Nephron progenitor cell (in vitro differentiated cells): ENCODE measurements at regions not wholly inside any gene's neighbourhood (a gene's known extent, or its start where the extent isn't known, plus 50 kb on each side); places are given as distances from the start of the nearest gene placed in this dataset.

Experiments
- DNase-seq: peaks from one replicate; pipeline ENCODE4 v3.0.0; 2021
- H3K27ac Mint-ChIP-seq: 2 replicates; pipeline ENCODE4 v1.8.0; 2021; ENCODE audit warnings: mild to moderate bottlenecking, moderate library complexity, mixed read lengths
- H3K27me3 Mint-ChIP-seq: 2 replicates; pipeline ENCODE4 v1.8.0; 2021; ENCODE audit warnings: mild to moderate bottlenecking, low read depth, mixed read lengths; ENCODE audit not compliant: poor library complexity
- H3K36me3 Mint-ChIP-seq: 2 replicates; pipeline ENCODE4 v1.8.0; 2021; ENCODE audit warnings: low read depth, mixed read lengths
- H3K4me1 Mint-ChIP-seq: 2 replicates; pipeline ENCODE4 v1.8.0; 2021; ENCODE audit warnings: mixed read lengths
- H3K4me3 Mint-ChIP-seq: 2 replicates; pipeline ENCODE4 v1.8.0; 2021; ENCODE audit warnings: mild to moderate bottlenecking, moderate library complexity, mixed read lengths
- H3K9me3 Mint-ChIP-seq: 2 replicates; pipeline ENCODE4 v1.8.0; 2021; ENCODE audit warnings: mild to moderate bottlenecking, moderate library complexity, mixed read lengths
- TF ChIP-seq, protein P1 (sequence below): fragments of 200-600 bp; sonication (generic); IDR thresholded peaks from 2 replicates; pipeline ENCODE4 v1.5.0; 2021; ENCODE audit warnings: antibody characterized with exemption

DNA sequence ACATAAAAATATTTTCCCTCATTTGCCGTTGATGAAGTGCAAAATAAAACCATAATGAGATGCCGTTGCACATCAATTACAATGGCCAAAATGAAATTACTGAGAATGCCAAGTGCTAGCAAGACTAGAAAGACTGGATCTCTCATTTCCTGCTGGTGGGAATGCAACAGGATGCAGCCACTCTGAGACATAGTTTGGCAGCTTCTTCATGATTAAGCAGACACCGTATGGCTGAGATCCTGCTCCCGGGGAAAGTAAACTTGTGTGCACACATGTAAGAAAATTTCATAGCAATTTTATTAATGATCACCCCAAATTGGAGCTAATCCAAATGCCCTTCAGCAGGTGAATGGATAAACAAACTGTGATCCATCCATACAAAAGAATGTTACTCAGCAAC, 1013.2 kb downstream of the TBC1D22A start:
- peaks cover 5% of the 10 kb centered on the region for H3K4me1 Mint-ChIP-seq
- no peak for DNase-seq
- H3K27ac Mint-ChIP-seq = no peak overlapping the region
- H3K27me3 Mint-ChIP-seq = peaks cover 4% of the 10 kb centered on the region
- TF ChIP-seq, protein P1, sequence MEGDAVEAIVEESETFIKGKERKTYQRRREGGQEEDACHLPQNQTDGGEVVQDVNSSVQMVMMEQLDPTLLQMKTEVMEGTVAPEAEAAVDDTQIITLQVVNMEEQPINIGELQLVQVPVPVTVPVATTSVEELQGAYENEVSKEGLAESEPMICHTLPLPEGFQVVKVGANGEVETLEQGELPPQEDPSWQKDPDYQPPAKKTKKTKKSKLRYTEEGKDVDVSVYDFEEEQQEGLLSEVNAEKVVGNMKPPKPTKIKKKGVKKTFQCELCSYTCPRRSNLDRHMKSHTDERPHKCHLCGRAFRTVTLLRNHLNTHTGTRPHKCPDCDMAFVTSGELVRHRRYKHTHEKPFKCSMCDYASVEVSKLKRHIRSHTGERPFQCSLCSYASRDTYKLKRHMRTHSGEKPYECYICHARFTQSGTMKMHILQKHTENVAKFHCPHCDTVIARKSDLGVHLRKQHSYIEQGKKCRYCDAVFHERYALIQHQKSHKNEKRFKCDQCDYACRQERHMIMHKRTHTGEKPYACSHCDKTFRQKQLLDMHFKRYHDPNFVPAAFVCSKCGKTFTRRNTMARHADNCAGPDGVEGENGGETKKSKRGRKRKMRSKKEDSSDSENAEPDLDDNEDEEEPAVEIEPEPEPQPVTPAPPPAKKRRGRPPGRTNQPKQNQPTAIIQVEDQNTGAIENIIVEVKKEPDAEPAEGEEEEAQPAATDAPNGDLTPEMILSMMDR = no peak
- no peaks in the 10 kb centered on the region for H3K36me3 Mint-ChIP-seq
- H3K9me3 Mint-ChIP-seq = peaks cover 4% of the 10 kb centered on the region
- H3K4me3 Mint-ChIP-seq = no peak overlapping the region

DNA sequence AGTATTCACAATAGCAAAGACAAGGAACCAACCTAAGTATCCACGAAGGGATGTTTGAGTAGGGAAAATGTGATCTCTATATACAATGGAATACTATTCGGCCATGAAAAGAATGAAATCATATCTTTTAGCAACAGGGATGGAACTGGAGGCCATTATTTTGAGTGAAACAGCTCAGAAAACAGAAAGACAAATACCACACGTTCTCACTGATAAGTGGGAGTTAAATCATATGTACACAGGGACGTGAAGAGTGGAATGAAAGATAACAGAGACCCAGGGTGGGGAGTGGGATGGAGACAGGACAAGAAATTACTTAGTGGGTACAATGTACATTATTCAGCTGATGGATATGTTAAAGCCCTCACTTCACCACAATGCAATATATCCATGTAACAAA, 1012.7 kb downstream of the TBC1D22A start:
- no peaks in the 10 kb centered on the region for H3K36me3 Mint-ChIP-seq
- DNase-seq = no peak
- H3K9me3 Mint-ChIP-seq = peaks cover 4% of the 10 kb centered on the region
- TF ChIP-seq, protein P1 = no peak
- peaks cover 4% of the 10 kb centered on the region for H3K27me3 Mint-ChIP-seq
- H3K27ac Mint-ChIP-seq = no peak overlapping the region
- H3K4me3 Mint-ChIP-seq = no peak overlapping the region
- peaks cover under 1% of the 10 kb centered on the region for H3K4me1 Mint-ChIP-seq

DNA sequence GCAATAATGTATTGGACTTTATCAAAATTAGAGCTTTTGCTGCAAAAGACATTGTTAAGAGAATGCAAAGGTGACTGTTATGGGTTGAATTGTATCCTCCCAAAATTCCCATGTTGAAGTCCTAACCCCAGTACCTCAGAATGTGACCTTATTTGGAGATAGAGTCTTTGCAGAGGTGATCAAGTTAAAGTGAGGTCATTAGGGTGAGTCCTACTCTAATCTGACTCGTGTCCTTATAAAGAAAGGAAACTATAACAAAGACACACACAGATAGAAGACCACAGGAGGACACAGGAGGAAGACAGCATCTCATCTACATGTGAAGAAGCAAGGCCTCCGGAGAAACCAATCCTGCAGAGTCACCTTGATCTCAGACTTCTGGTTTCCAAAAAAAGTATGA, 1011.2 kb downstream of the TBC1D22A start:
- DNase-seq = no peak
- H3K27me3 Mint-ChIP-seq = peaks cover 4% of the 10 kb centered on the region
- H3K9me3 Mint-ChIP-seq = peaks cover 7% of the 10 kb centered on the region
- H3K36me3 Mint-ChIP-seq = no peaks in the 10 kb centered on the region
- H3K4me1 Mint-ChIP-seq = no peaks in the 10 kb centered on the region
- TF ChIP-seq, protein P1 = no peak
- no peak overlapping the region for H3K4me3 Mint-ChIP-seq
- H3K27ac Mint-ChIP-seq = no peak overlapping the region

DNA sequence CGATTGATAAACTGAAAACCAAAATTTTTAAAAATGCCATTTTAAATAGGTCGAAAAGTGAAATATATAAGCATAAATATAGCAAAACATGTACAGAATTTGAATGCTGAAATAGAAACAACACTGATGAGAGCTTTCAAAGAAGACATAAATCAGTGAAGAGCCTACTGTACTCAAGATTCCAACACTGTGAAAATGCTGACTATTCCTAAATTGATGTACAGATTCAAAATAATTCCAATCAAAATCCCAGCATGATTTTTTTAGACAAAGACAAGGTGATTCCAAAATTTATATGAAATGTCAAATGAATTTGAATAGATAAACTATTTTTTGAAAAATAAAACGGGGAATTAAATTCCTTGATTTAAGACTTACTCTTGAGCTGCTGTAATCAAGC, 1010.4 kb downstream of the TBC1D22A start:
- Mint-ChIP-seq H3K9me3 (peaks cover 7% of the 10 kb centered on the region), H3K27ac (no peak overlapping the region), H3K36me3 (no peaks in the 10 kb centered on the region), H3K4me3 (no peak overlapping the region), H3K27me3 (peaks cover 4% of the 10 kb centered on the region), H3K4me1 (no peaks in the 10 kb centered on the region)
- TF ChIP-seq, protein P1 = no peak
- no peak for DNase-seq

DNA sequence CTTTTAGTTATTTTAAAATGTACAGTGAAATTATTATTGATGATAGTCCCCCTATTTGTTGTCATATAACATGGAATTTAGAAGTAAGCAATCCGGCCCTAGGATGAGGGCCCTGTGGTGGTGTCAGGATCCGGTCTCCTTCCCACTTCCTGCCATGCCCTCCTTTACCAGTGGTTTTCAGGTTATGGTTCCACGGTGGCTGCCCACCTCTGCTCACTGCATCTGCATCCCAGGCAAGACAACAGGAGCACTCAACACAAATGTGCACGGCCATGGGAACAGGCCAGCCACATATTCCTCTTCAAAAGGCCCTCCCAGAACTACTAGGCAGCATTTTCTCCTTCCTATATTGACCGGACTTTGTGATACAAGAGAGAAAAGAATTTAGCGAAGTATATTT, 1007.2 kb downstream of the TBC1D22A start:
- H3K27ac Mint-ChIP-seq = no peak overlapping the region
- peaks cover 4% of the 10 kb centered on the region for H3K27me3 Mint-ChIP-seq
- H3K9me3 Mint-ChIP-seq = peaks cover 7% of the 10 kb centered on the region
- no peak overlapping the region for H3K4me3 Mint-ChIP-seq
- no peaks in the 10 kb centered on the region for H3K4me1 Mint-ChIP-seq
- TF ChIP-seq, protein P1 = no peak
- no peak for DNase-seq
- H3K36me3 Mint-ChIP-seq = no peaks in the 10 kb centered on the region

DNA sequence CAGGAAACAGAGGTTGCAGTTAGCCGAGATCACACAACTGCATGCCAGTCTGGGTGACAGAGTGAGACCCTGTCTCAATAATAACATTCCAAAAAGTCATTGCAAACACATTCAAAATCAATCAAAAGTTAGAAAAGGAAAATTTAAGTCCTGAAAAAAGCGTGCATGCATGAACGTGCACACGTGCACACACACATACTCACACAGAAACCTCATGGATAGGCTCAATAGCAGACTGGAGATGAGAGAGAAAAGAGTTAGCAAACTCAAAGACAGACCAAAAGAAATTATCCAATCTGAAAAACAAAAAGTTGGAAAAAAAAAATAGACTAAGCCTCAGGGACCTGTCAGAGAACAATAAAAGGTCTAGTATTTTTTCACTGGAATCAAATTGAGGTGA, 1005.6 kb downstream of the TBC1D22A start:
- no peak for DNase-seq
- Mint-ChIP-seq H3K27me3 (peaks cover 3% of the 10 kb centered on the region), H3K36me3 (no peaks in the 10 kb centered on the region), H3K9me3 (peaks cover 12% of the 10 kb centered on the region), H3K27ac (no peak overlapping the region), H3K4me3 (no peak overlapping the region), H3K4me1 (no peaks in the 10 kb centered on the region)
- TF ChIP-seq, protein P1 = no peak
